HG03565 (cell line): ENCODE measurements at regions not wholly inside any gene's neighbourhood (a gene's known extent, or its start where the extent isn't known, plus 50 kb on each side); places are given as distances from the start of the nearest gene placed in this dataset.

ENCODE experiments used
- ATAC-seq: cut with Tn5 transposase; IDR thresholded peaks from one replicate; pipeline ENCODE4 v1.9.1; 2021; ENCODE audit warnings: mild to moderate bottlenecking, moderate library complexity; ENCODE audit not compliant: unreplicated experiment

GRCh38 chr10:2139746-2140145 is 402.4 kb upstream of the ADARB2 start:
- no peak for ATAC-seq

DNA sequence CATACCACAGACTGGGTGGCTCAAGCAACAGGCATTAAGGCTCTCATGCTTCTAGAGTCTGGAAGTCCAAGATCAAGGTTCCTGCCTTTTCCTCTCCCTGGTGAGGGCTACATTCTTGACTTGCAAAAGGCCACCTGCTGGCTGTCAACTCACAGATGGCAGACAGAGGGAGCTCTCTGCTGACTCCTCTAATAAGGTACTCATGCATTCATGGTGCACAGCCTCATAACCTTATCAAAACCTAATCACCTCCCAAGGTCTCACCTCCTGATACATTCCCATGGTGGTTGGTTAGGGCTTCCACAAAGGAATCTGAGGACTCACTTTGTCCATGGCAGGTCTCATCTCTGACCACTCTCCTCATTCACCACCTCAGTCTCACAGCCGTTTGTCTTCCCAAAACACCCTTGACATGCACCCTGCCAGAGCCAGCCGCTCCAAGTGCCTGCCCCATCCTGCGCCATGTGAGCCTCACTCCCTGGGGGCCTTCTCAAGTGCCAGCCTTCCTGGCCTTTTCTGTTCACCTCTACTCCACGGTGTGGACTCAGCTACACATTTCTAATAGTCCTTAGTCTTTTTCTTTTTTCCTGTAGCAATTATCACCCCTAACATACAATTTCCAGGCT is 400.3 kb upstream of the ADARB2 start:
- no peak for ATAC-seq

DNA sequence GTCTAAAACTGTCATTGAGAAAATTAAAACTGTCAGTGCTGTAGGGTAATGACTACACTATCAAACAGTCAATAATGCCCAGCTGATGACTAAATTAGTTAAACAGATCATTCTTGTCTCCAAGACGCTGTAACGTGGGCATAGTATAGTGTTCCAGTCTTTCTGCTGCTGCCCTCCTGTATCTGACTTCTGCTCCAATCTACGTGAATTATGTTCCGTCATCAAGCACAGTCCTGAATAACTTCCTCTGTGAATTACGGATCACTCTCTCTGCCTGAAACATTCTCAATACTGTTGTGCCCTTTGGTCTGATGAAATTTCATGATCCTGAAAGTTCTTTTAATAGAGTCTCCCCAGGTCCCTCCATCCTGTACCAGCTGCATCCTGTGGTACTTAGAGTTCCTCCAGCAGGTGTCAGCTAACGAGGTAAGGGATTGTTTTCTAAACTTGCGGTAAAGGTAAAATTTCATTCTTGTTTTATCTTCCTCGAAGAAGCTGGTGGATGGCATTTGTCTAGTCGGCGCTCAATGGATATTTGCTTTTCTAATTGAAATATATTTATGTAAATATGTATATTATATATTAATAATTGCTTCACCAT is 393.5 kb upstream of the ADARB2 start:
- ATAC-seq: no peak

- no peak for ATAC-seq
Observed at GRCh38 chr10:2128991-2129390, 391.7 kb upstream of the ADARB2 start.

DNA sequence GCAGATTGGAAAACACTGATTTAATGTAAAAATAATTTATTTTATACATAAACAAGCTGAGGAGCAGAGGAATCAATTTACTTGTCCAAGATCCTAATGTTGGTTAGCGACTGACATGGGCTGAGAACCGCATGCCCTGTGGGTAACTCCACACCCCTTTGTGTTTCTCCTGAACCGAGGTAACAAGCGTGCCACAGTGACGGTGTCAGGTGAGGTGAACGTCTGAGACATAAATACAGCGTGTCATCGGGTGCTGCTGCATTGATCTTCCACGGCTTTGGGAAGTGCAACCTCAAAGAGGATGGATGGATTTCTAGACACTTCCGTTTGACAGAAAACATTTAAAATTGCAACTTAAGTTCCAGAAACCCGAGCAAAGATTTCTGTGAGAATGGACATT is 386.8 kb upstream of the ADARB2 start:
- no peak for ATAC-seq

- no peak for ATAC-seq
Observed at GRCh38 chr10:2122431-2123124, 385.3 kb upstream of the ADARB2 start.

DNA sequence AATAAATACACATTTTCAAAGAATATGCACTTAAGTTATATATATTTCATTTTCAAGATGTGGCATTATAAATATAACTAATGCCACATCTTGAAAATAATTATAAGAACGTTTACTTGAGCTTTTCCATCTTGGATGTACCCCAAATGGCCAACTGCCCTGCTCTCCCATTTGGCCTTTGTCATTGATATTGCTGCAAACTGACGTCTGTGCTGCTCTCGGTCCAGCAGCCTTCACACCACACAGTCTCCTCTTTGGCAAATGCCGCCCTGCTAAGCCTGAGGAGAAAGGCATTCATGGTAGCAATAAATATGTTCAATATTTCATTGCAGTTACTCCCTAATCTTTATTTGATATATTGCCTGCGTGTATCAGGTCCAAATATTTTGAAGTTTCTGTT is 384.6 kb upstream of the ADARB2 start:
- ATAC-seq: no peak

GRCh38 chr10:2121315-2121714 is 384.0 kb upstream of the ADARB2 start:
- no peak for ATAC-seq

DNA sequence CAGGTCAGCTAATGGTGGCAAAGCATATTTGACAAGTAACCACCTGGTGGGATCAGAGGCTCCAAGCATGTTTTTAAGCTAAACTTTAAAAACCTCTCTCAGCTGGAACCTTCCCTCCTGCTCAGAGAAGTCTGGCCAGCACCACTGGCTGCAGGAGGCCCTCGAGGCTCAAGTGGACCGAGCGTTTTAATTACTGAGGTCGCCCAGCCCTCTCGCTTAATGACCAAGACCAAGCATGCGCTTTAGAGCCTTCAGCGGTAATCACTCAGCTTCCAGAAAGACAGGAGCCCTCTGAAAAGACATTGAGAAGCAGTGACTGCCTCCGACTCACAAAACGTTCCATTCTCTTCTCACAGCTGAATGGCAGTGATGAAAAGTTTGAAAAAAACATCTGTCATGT is 383.4 kb upstream of the ADARB2 start:
- no peak for ATAC-seq

GRCh38 chr10:2119316-2119715 is 382.0 kb upstream of the ADARB2 start:
- no peak for ATAC-seq

DNA sequence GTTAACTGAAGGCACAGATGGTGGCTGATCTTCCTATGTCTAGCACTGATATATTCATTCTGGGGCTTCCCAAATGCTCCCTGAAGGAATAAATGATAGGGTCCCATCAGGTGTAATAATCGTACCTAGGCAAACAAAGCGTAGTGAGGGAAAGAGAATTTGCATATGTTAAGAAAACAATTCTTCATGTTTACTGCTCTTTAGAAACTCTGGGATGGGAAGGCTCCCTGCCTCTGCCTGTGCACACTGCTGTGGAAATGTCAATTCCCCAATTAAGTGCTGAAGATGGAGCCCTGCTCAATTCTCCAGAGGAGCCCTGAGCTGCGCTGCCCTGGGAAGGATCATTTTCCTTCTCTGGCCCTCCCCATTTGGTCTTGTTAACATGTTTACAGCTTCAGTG is 380.9 kb upstream of the ADARB2 start:
- ATAC-seq: no peak

GRCh38 chr10:2117641-2118040 is 380.3 kb upstream of the ADARB2 start:
- ATAC-seq: no peak

GRCh38 chr10:2111965-2112364 is 374.6 kb upstream of the ADARB2 start:
- no peak for ATAC-seq

DNA sequence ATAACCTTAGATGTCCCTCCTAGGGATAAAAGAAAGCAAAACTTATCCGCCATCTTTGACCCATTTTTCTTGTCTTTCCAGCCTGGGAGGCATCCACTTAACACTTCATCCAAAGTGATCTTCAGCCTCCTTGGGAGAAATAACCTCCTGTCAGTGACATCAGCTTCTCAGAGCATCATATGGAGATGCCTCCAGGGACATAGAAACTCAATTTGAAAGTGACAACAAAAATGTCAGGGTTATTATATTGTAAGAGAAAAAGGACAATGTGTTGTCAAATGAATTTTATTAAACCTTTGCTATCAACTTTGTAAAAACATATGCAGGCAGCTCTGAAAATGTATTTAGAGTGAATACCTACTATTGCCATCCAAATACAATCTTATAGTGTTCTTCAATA is 371.2 kb upstream of the ADARB2 start:
- no peak for ATAC-seq

GRCh38 chr10:2106641-2107040 is 369.3 kb upstream of the ADARB2 start:
- no peak for ATAC-seq

- ATAC-seq: no peak
Observed at GRCh38 chr10:2099321-2099720, 362.0 kb upstream of the ADARB2 start.

DNA sequence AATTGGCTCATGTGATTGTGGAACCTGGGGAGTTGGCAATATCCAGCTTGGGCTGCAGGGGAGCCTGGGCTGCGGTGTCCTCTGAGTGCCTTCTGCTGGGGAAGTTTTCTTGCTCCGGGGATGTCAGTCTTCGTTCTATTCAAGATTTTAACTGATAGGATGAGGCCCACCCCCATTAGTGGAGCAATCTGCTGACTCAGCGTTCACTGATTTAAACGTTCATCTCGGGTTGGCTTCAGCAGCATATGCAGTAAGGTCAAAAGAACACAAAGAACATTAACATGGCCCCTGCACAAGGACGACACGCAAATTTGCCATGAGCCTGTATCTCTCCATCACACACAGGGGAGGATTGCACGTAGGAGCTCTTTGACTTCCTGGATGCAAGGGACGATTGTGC is 360.6 kb upstream of the ADARB2 start:
- no peak for ATAC-seq

DNA sequence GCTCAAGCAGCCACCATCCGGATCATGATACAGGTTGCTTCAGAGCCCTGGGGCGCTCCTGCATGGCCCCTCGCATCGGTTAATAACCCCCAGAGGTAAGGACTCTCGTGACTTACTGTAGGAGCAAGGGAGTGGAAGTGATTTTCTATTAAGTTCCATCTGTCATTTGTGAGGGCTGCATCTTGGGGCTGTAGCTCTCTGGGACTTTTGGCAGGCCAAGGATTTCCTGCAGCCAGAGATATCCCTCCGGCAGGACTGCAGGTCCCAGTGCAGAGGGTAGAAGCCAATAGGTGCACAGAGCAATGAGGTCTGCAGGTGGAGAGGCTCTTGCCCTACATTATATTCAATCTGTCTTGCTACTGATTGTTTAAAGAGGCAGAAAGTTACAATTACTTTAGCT is 356.8 kb upstream of the ADARB2 start:
- ATAC-seq: no peak

DNA sequence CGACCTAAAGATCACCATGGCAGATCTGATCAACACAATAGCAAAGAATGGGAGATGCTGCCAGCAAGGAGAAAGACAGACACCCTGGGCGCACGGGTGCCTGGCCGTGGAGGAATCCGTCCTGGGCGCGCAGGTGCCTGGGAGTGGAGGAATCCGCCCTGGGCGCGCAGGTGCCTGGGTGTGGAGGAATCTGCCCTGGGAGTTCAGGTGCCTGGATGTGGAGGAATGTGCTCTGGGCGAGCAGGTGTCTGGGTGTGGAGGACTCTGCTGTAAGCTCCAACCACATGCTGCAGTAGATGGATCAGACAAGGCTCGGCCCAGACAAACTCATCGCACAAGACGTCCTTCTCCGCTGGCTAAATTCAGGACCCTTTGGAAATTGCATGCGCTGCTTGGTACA is 346.3 kb upstream of the ADARB2 start:
- no peak for ATAC-seq

DNA sequence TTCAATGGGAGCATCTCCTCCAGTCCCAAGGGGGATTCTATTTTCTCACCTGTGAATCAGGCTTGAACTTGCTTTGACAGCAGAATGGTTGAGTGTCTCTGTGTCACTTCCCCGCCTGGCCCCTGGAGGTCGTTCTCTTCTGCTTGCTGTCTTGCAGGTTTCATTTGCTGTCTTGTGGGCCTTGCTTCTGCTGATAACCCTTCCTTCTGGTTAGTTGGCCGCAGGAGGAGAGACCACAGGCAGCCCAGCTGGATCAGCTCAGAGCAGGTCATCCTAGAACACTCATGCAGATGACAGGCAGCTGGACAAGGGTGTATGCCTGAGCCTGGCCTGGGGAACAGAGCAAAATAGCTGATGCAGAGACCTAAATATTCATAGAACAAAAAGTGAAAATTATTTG is 344.2 kb upstream of the ADARB2 start:
- no peak for ATAC-seq

DNA sequence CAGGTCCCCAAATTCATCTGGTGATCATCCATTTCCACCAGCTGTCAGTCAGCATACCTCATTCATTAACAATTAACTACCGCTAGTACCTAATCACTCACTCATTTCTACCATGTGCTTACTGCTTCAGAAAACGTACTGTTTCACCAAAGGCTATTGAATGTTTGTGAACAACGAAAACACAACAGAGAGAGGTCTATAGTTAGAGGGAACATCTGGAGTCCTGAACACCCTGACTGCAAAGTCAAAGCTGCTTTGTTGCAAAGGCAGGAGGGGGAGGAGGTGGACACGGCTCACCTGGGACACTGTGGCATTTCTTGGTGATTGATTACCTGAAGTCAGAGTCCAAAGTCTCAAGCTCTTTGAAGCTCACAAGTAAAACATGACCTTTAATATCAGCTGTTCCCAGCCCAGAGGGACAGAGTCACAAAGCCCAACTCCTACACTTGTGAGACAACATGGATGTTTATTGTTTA is 342.3 kb upstream of the ADARB2 start:
- no peak for ATAC-seq

- ATAC-seq: no peak
Observed at GRCh38 chr10:2077231-2077630, 339.9 kb upstream of the ADARB2 start.
